ENCODE measurements at regions not wholly inside any gene's neighbourhood (a gene's known extent, or its start where the extent isn't known, plus 50 kb on each side); places are given as distances from the start of the nearest gene placed in this dataset.
"Not testable (repeated sequence)": the region's sequence is repeated elsewhere in the genome, so short reads cannot be mapped to it uniquely, and the experiment has no call there.

- DNase-seq: no peak
- Histone ChIP-seq H3K4me1 (ENCODE audit: control insufficient read depth, insufficient read depth, low read length) (no peaks in the 10 kb centered on the region), H3K27ac (ENCODE audit: low read length) (no peak overlapping the region), H3K27me3 (ENCODE audit: control insufficient read depth, insufficient read depth, low read length) (no peaks in the 10 kb centered on the region), H3K36me3 (ENCODE audit: control insufficient read depth, insufficient read depth, low read length) (no peaks in the 10 kb centered on the region), H3K9me3 (ENCODE audit: control insufficient read depth, low read depth, low read length) (no peaks in the 10 kb centered on the region), H3K4me3 (ENCODE audit: low read length) (no peak overlapping the region)
- 82% methylated on average over 1 of the region's 2 CpGs for WGBS (ENCODE audit: insufficient coverage, low lambda C conversion rate)
Observed at GRCh38 chr1:199561334-199561733, 466.2 kb upstream of the NR5A2 start.

GRCh38 chr1:199573047-199573446, 454.5 kb upstream of the NR5A2 start:
- H3K27me3 ChIP-seq (ENCODE audit: control insufficient read depth, insufficient read depth, low read length): no peaks in the 10 kb centered on the region
- no peak overlapping the region for H3K27ac ChIP-seq (ENCODE audit: low read length)
- DNase-seq: no peak
- H3K9me3 ChIP-seq (ENCODE audit: control insufficient read depth, low read depth, low read length): no peaks in the 10 kb centered on the region
- H3K4me1 ChIP-seq (ENCODE audit: control insufficient read depth, insufficient read depth, low read length): no peaks in the 10 kb centered on the region
- WGBS (ENCODE audit: insufficient coverage, low lambda C conversion rate): 100% methylated on average over 1 of the region's 5 CpGs
- no peak overlapping the region for H3K4me3 ChIP-seq (ENCODE audit: low read length)
- H3K36me3 ChIP-seq (ENCODE audit: control insufficient read depth, insufficient read depth, low read length): no peaks in the 10 kb centered on the region

DNA sequence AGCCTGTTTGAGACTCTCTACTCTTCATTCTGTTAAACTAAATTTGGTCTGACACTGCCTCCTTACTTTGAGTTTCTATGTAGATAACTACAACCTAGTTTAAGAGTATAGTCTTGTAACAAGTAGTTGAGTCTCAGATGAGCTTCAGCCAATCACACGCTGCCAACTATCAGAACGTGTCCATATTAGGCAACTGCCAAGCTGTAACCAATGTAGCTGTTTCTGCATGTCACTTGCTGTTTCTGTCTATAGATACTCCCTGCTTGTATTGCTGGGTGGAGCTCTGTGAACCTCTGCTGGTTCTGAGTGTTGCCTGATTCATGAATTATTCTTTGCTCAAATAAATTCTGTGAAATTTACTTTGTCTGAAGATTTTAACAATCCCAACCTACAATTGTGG, 452.6 kb upstream of the NR5A2 start:
- WGBS (ENCODE audit: insufficient coverage, low lambda C conversion rate): no CpG with 5 or more reads among the region's 2 CpGs
- no peak for DNase-seq
- Histone ChIP-seq H3K4me3 (ENCODE audit: low read length) (no peak overlapping the region), H3K4me1 (ENCODE audit: control insufficient read depth, insufficient read depth, low read length) (no peaks in the 10 kb centered on the region), H3K27me3 (ENCODE audit: control insufficient read depth, insufficient read depth, low read length) (no peaks in the 10 kb centered on the region), H3K27ac (ENCODE audit: low read length) (no peak overlapping the region), H3K36me3 (ENCODE audit: control insufficient read depth, insufficient read depth, low read length) (no peaks in the 10 kb centered on the region), H3K9me3 (ENCODE audit: control insufficient read depth, low read depth, low read length) (no peaks in the 10 kb centered on the region)

DNA sequence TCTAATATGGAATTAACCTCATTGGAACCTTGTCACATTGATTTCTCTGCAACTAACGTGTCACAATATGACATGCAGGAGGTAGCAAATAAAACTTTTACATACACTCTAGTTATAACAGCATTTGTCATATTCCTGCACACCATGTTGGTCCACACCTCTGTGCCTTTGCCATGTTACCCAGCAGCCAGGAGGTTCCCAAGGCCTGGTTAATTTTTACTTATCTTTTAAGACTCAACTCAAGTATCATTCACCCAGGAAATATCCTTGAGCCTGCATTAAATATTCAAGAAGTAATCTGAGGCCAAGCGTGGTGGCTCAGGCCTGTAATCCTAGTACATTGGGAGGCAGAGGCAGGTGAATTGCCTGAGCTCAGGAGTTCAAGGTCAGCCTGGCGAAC, 447.2 kb upstream of the NR5A2 start:
- H3K4me3 ChIP-seq (ENCODE audit: low read length): no peak overlapping the region
- no peaks in the 10 kb centered on the region for H3K36me3 ChIP-seq (ENCODE audit: control insufficient read depth, insufficient read depth, low read length)
- no peaks in the 10 kb centered on the region for H3K9me3 ChIP-seq (ENCODE audit: control insufficient read depth, low read depth, low read length)
- WGBS (ENCODE audit: insufficient coverage, low lambda C conversion rate): no CpG with 5 or more reads among the region's 3 CpGs
- H3K27me3 ChIP-seq (ENCODE audit: control insufficient read depth, insufficient read depth, low read length): no peaks in the 10 kb centered on the region
- no peaks in the 10 kb centered on the region for H3K4me1 ChIP-seq (ENCODE audit: control insufficient read depth, insufficient read depth, low read length)
- no peak for DNase-seq
- H3K27ac ChIP-seq (ENCODE audit: low read length): no peak overlapping the region

DNA sequence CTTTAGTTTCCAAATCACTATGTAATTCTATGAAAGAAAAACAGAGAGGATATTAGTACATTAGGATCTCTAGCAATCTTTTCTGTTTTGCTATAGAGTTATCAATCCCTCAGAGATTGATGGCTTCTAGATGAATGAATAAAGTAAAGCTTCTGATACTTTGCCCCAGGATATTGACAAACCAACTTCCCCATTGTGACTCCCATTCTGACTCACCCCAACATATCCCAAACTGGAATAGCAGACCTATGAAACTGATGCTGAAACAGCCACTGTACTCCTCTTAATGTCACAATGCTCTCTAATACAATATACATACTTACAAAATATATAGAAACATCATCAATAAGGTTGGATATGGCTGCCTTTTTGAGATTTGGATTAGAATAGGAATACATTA, 442.1 kb upstream of the NR5A2 start:
- Histone ChIP-seq H3K4me1 (ENCODE audit: control insufficient read depth, insufficient read depth, low read length) (no peaks in the 10 kb centered on the region), H3K27me3 (ENCODE audit: control insufficient read depth, insufficient read depth, low read length) (no peaks in the 10 kb centered on the region), H3K27ac (ENCODE audit: low read length) (no peak overlapping the region), H3K36me3 (ENCODE audit: control insufficient read depth, insufficient read depth, low read length) (no peaks in the 10 kb centered on the region), H3K9me3 (ENCODE audit: control insufficient read depth, low read depth, low read length) (no peaks in the 10 kb centered on the region), H3K4me3 (ENCODE audit: low read length) (no peak overlapping the region)
- no peak for DNase-seq

DNA sequence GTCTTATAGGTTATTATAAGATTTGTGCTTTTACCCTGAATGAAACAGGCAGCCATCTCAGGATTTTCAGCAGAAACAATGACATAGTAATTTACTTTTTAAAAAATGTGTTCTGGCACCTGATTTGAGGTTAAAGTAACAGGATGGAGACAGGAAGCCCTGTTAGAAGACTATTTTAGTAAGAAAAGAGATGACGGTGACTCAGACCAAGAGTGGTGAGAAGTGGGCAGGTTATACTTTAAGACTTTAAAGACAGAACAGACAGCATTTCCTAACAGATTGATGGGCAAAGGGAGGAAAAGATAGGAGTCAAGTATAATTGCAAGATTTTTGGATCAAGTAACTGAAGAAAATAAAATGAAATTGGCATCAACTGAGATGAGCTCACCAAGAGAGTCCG, 436.8 kb upstream of the NR5A2 start:
- Histone ChIP-seq H3K9me3 (ENCODE audit: control insufficient read depth, low read depth, low read length) (no peaks in the 10 kb centered on the region), H3K4me1 (ENCODE audit: control insufficient read depth, insufficient read depth, low read length) (no peaks in the 10 kb centered on the region), H3K27me3 (ENCODE audit: control insufficient read depth, insufficient read depth, low read length) (no peaks in the 10 kb centered on the region), H3K27ac (ENCODE audit: low read length) (no peak overlapping the region), H3K36me3 (ENCODE audit: control insufficient read depth, insufficient read depth, low read length) (no peaks in the 10 kb centered on the region), H3K4me3 (ENCODE audit: low read length) (no peak overlapping the region)
- WGBS (ENCODE audit: insufficient coverage, low lambda C conversion rate): 80% methylated on average over 1 of the region's 2 CpGs
- no peak for DNase-seq

DNA sequence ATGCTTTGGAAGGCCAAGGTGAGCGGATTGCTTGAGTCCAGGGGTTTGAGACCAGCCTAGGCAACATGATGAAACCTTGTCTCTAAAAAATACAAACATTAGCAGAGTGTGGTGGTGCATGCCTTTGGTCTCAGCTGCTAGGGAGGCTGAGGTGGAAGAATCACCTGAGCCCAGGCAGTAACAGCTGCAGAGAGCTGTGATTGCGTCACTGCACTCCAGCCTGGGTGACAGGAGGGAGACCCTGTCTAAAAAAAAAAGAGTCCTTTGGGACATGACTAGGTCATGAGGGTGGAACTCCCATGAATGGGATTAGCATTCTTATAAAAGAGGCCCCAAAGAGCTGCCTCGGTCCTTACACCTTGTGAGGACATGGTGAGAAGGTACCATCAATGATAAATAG, 436.0 kb upstream of the NR5A2 start:
- no CpG with 5 or more reads among the region's 3 CpGs for WGBS (ENCODE audit: insufficient coverage, low lambda C conversion rate)
- DNase-seq: no peak
- no peak overlapping the region for H3K4me3 ChIP-seq (ENCODE audit: low read length)
- H3K36me3 ChIP-seq (ENCODE audit: control insufficient read depth, insufficient read depth, low read length): no peaks in the 10 kb centered on the region
- no peak overlapping the region for H3K27ac ChIP-seq (ENCODE audit: low read length)
- H3K27me3 ChIP-seq (ENCODE audit: control insufficient read depth, insufficient read depth, low read length): no peaks in the 10 kb centered on the region
- H3K4me1 ChIP-seq (ENCODE audit: control insufficient read depth, insufficient read depth, low read length): no peaks in the 10 kb centered on the region
- no peaks in the 10 kb centered on the region for H3K9me3 ChIP-seq (ENCODE audit: control insufficient read depth, low read depth, low read length)

- Histone ChIP-seq H3K27ac (ENCODE audit: low read length) (no peak overlapping the region), H3K4me3 (ENCODE audit: low read length) (no peak overlapping the region), H3K4me1 (ENCODE audit: control insufficient read depth, insufficient read depth, low read length) (no peaks in the 10 kb centered on the region), H3K36me3 (ENCODE audit: control insufficient read depth, insufficient read depth, low read length) (no peaks in the 10 kb centered on the region), H3K9me3 (ENCODE audit: control insufficient read depth, low read depth, low read length) (no peaks in the 10 kb centered on the region), H3K27me3 (ENCODE audit: control insufficient read depth, insufficient read depth, low read length) (no peaks in the 10 kb centered on the region)
- DNase-seq: no peak
- 40% methylated on average over 1 of the region's 6 CpGs for WGBS (ENCODE audit: insufficient coverage, low lambda C conversion rate)
Observed at GRCh38 chr1:199593475-199593874, 434.0 kb upstream of the NR5A2 start.

GRCh38 chr1:199596448-199596847, 431.1 kb upstream of the NR5A2 start:
- not testable (repeated sequence) for H3K9me3 ChIP-seq (ENCODE audit: control insufficient read depth, low read depth, low read length); H3K27ac ChIP-seq (ENCODE audit: low read length); H3K36me3 ChIP-seq (ENCODE audit: control insufficient read depth, insufficient read depth, low read length); DNase-seq; H3K4me3 ChIP-seq (ENCODE audit: low read length); H3K4me1 ChIP-seq (ENCODE audit: control insufficient read depth, insufficient read depth, low read length); H3K27me3 ChIP-seq (ENCODE audit: control insufficient read depth, insufficient read depth, low read length)
- no CpG with 5 or more reads among the region's 2 CpGs for WGBS (ENCODE audit: insufficient coverage, low lambda C conversion rate)

DNA sequence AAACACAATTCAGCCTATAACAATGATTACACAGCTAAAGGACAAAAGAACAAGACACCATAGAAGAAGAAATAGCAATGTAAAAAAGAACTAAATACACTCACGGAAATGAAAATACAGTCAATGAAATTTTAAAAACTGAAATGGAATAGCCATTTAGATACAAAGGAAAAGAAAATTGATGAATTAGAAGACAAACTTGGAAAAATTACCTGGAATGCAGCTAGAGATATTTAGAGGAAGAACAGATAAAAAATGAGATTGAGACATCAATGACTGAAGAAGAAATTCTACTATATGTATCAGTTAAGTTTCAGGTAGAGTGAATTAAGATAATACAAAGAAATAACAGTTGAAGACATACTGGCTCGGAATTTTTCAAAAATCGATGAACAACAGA, 430.4 kb upstream of the NR5A2 start:
- WGBS (ENCODE audit: insufficient coverage, low lambda C conversion rate): 81% methylated on average over 3 of the region's 3 CpGs
- Histone ChIP-seq H3K4me3 (ENCODE audit: low read length) (no peak overlapping the region), H3K4me1 (ENCODE audit: control insufficient read depth, insufficient read depth, low read length) (no peaks in the 10 kb centered on the region), H3K27ac (ENCODE audit: low read length) (no peak overlapping the region), H3K27me3 (ENCODE audit: control insufficient read depth, insufficient read depth, low read length) (no peaks in the 10 kb centered on the region), H3K36me3 (ENCODE audit: control insufficient read depth, insufficient read depth, low read length) (no peaks in the 10 kb centered on the region), H3K9me3 (ENCODE audit: control insufficient read depth, low read depth, low read length) (no peaks in the 10 kb centered on the region)
- no peak for DNase-seq

- no peak overlapping the region for H3K27ac ChIP-seq (ENCODE audit: low read length)
- no peak overlapping the region for H3K4me3 ChIP-seq (ENCODE audit: low read length)
- DNase-seq: no peak
- WGBS (ENCODE audit: insufficient coverage, low lambda C conversion rate): 91% methylated on average over 3 of the region's 4 CpGs
- H3K9me3 ChIP-seq (ENCODE audit: control insufficient read depth, low read depth, low read length): no peaks in the 10 kb centered on the region
- H3K27me3 ChIP-seq (ENCODE audit: control insufficient read depth, insufficient read depth, low read length): no peaks in the 10 kb centered on the region
- H3K4me1 ChIP-seq (ENCODE audit: control insufficient read depth, insufficient read depth, low read length): no peaks in the 10 kb centered on the region
- H3K36me3 ChIP-seq (ENCODE audit: control insufficient read depth, insufficient read depth, low read length): no peaks in the 10 kb centered on the region
Observed at GRCh38 chr1:199608414-199608813, 419.1 kb upstream of the NR5A2 start.
